Germinal center (tissue), 1 donor: ENCODE measurements at regions not wholly inside any gene's neighbourhood (a gene's known extent, or its start where the extent isn't known, plus 50 kb on each side); places are given as distances from the start of the nearest gene placed in this dataset.

Experiments
- DNase-seq: peaks from one replicate; pipeline ENCODE4 v3.0.0; 2012; ENCODE audit warnings: mixed read lengths, low spot score

DNA sequence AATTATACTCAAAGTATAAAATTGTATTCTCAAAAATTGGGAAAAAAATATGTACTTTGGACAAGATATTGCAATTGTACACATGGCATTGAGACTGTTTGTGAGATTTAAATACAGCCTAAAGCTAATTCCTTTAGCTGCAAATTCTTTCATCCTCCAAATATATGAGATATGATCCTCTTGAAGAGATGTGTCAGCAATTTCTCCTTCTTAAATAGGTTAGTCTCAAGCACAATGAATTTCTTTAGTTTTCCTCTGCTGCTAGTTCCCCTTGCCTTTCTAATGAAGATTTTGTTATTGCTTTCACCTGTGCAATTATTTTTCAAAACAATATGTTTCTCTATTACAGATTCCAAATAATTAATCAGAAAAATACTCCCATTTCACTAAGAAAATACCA is 153.4 kb upstream of the GULP1 start:
- DNase-seq = no peak

DNA sequence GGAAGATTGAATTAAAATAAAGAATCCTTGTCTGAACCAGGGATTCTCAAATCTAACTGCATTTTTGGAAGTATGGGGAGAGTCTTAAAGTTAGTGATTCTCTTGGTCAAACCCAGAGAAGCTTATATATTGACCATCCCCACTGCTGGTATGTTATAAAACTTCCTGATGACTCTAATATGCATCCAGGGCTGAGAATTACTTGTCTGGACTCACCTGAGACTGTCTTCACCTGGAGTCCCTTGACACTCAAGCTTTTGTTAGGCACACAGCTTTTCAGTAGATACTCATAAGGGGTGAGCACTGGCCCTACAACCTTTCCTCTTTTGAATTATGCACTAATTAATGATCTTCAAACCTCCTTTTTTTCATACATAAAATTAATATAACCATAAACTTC is 149.6 kb upstream of the GULP1 start:
- DNase-seq = no peak

DNA sequence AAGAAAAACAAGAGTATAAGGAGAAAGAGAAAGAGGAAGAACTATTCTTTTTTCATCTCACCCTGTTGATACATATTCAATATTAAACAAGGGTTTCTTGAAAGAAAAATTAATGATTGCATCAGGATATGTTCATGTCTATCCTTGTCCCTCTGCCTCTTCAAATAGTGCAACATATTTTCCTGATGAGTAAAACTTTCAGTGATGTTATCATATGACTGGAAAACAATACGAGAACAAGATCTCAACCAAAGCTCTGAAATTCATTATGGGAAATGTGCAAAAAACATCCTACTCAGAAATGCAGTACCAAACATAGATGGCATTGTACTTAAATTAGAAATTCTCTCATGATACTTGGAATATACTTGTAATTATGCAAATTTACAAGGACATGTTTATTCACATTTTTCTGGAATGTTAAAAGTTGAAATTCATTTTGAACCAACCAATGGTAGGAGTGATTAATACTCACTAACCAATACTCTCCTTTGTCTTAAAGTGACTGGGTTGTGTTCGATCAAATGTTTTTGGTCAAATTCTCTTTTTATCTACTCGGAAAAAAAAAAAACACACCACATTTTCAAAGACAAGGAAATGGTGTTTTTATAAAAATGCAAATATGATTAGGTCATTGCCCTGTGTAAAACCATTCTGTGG is 148.9 kb upstream of the GULP1 start:
- DNase-seq = no peak

DNA sequence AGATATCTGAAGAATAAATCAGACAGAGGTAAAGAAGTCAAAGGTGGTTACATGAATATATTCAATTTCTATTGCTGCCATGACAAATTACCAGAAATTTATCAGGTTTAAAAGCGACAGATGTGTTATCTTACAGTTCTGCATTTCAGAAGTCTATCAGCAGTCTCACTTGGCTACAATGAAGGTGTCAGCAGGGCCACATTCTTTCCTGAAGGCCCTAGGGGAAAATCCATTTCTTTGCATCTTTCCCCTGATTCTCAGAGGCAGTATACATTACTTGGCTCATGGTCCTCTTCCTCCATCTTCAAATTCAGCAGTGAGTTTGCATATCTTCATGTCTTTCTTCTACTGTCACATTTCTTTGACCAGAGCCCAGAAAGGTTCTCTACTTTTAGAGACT is 145.8 kb upstream of the GULP1 start:
- DNase-seq = no peak

DNA sequence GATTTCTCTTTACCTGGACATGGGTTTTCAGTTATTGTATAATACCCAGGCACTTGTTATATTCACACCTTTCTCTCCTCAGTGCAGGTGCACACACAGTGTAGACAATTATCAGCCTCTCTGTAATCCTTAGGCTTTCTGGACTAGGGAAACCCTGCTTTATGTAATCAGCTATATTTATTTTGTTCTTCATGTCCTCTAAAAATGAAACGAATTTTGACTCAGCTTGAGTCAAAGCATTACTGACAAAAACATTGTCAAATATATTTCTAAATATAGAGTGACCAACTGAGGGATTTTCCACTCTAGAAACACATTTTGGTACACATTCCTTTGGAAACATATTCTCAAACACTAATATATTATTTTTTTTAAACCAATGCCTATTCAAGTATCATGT is 144.8 kb upstream of the GULP1 start:
- DNase-seq = no peak

DNA sequence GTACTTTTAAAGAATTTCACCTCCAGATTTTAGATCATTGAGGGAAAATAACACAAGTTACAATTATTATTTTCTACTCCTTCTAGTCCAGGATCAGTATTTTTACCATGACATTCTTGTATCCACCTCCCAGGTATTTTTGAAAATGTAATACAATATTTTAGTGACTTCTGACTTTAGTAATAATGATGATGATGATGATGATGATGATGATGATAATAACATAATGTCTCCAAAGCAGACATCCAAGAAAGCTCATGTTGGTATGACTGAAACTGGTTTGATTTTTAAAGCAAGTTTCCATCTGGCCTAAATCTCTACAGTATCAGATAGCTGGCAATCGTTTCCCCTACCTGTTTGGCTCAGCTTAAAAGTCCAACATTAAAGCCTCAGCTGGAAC is 140.0 kb upstream of the GULP1 start:
- no peak for DNase-seq

DNA sequence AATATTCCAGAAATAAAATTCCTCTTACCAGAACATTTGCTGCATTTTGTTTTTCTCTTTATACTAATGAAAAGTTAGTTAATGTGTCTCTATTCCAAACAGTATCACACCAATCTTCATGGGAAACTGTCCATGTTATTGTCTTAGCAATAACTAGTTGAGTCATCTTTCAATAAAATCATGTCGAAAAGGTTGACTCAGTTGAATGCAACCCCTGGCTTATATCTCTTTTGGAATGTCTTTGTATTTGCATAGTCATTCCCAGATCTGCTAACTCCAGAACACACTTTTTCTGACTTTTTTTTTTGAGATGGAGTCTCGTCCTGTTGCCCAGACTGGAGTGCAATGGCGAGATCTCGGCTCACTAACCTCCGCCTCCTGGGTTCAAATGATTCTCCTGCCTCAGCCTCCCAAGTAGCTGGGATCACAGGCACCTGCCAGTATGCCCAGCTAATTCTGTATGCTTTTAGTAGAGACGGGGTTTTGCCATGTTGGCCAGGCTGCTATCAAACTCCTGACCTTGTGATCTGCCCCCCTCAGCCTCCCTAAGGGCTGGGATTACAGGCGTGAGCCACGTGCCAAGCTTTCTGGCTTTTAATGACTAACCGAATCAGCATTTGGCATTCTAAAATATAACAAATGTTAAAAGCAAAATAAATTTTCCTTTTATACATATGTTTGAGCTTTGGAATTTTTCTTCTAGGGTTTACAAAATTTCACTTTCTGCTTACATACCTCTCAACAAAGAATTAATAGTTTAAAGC is 133.2 kb upstream of the GULP1 start:
- no peak for DNase-seq

DNA sequence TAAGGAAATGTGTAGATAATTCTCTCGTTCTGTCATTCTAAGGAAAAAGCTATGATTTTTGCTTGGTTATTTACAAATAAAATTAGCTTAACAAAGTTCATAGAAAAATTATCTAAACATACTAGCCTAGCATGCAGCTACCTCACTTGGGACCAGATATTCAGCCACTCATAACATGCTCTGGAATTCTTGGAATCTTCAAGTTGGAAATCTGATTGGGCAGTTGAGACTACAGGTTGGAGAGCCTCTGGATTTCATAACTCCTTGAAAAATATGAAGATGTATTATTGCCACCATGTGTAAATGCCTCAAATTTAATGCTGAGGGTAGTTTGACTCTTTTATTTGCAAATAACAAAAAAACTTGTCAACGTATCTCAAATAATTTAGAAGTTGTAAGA is 132.2 kb upstream of the GULP1 start:
- DNase-seq = no peak

DNA sequence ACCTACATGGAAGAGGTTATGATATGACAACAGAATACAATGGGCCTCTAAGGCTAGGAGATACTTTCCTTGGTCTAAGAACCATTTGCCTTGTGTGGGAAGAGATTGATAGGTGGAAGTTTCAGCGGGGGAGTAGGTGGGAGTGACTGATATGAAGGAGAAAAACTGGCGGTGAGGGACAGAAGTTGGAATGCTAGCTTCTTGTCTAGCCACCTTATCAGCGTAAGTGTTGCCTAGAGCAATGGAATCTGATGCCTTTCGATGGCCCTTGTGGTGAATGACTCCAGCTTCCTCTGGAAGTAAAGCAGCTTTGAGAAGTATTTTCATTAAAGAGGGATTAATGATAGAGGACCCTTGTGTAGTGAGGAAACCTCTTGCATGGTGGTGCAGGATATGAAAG is 121.3 kb upstream of the GULP1 start:
- no peak for DNase-seq

DNA sequence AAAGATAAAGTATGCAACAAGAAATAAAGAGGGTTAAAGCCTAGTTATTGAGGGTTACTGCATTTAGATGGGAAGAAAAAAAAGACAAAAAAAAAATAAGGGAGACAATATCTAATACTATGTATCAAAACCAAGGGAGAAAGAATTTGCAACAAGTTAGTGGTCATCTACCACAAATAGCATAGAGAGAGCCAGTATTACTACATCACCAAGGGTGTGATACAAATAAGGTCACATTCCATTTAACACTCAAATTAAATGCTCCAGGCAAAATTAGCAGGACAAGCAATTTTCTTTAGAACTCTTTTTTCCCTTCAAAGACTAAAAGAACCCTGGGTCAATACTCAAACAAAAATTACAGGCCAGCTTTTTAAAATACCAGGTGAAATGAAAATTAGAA is 115.1 kb upstream of the GULP1 start:
- DNase-seq = no peak

DNA sequence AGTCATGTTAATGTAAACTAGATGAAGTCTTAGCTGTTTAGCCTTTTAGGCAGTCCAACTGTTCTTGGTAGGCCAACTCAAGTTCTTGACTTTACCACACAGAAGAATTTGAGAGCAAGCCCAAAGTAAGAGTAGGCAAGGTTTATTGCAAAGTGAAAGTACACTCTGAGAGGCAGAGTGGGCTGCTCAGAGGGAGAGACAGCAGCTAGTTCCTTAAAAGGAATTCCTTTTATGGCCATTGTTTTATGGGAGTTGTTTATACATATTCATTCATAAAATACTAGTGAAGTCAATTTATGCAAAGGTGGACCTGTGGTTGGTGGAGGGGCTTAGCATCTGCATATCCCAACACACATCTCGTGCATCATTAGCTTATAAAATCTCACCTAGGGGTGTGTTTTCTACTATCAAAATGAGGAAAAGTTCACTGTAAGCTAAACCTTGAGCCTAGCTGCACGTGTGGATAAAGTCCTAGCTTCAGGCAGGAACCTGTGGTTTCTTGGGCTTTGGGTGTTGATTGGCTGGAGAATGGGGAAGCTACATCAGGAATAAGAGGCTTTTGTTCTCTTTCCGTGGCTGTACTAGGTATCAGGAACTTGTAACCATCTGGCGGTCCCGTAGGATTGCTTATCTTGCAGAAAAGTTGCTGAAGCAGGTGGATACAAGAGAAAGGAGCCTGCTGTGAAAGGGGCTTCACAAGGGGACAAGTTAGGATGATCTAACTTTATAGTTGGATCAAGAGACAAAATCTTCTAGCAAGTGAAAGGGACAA is 110.4 kb upstream of the GULP1 start:
- no peak for DNase-seq

DNA sequence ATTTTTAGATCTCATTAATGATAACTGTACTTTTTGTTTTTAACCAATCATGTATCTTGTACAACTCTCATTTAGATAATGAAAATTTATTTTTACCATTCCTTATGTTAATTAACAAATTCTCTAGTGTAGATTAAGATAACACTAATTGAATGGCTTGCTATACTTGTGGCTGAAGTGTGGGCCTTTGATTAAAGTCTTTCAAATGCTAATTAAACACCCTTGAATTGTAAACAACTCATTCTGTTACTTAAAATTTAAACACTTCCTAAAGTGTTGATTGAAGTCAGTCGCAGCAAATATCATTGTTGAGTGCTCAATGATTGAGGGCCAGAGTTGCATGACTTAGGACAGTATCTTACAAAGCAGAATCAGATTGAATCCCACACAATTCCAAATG is 109.8 kb upstream of the GULP1 start:
- no peak for DNase-seq

DNA sequence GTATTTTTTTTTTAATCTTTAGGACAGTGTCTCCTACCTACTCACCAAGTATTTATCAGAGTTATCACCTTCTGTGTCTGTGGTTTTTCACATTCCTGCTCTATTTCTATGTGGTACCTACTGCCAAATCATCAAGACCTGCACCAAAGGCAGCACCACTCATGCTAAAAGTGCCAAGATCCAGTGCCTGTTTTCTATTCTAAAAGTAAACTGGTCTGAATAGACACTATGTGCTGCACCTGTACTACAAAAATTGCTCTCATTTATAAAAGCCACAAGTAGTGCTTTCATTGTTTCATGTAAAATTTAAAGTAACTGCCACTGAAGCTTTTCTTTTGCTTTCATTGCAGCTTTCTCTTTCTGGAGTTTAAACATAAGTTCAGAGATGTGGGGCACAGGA is 103.9 kb upstream of the GULP1 start:
- no peak for DNase-seq

DNA sequence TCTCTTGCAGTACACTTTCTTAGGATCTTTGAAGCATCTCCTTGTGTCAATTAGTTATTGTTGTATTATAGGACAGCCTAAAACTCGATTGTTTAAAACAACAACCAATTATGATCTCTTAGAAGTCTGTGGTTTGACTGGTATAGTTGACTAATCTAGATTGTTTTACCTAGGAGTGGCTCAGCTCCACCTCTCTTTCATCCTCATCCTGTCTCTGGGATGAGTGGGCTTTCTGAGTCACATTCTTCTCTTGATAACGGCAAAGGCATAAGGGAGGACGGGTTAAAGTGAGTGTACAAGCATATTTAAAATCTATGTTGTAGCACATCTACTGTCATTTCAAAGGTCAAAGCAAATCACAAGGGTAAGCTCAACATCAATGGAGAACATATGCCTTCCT is 102.3 kb upstream of the GULP1 start:
- DNase-seq = no peak

DNA sequence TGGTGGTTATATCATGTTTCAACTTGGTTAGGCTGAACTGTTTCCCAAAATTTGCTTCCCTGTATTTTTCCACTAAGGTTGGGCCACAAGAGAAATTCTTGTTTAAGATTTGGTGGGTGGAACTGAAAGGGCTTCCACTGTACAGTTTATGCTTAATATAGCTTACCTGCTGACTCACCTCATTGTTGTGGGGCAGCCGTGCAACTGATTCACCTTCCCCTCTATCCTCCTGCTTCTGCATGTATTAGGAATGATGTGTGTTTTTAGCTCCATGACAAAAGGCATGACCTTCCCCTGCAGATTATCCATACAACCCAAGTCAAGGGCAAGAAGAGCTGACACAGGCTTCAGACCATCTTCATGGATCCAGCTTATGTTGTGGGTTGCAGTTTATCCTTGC is 98.4 kb upstream of the GULP1 start:
- DNase-seq = no peak

DNA sequence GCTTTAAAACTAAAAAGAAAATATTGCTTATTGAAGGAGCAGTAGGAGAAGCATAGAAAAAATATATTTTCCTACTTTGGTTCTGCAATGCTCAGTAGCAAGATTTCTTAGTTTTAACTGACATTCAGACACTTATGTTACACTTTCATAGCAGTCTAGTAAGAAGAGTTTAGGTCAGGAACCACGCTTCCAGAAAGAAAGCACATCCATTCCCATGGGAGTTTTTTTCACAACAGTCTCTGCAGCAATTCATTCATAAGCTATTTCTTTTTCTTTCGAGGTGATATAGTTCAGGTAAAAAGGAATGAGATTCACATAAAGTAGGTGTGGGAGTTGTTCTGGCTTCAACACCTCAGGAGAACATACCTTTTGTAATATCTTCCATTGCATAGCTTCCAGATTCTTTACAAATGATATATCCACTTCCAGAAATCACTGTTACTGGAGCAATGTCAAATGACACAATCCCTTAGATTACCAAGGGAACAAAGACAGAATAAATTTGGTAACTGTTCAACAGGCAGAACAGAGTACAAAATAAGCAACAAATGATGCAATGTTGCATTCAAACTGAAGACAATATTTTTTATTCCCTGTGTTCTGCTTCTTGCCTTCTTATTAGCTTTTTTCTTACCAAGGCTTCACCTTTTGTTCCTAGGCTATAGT is 95.2 kb upstream of the GULP1 start:
- DNase-seq = no peak

DNA sequence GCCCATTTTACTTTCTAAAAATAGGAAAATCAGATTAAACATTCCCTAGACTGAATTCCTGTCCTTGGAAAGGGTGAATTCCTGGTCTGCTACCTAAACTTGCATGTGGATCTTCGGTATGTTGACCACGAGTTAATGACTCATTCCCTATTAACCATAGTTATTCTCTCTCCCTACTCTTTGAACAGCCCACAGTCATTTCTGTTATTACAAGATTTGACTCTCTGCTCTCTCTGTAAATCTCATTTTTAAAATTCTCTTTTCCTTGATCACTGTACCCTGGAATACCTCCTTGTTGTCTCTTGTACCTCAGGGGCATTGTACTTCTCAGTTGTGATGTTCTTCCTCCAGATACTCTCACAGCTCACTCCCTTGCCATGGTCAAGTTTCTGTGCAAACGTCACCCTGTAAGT is 92.0 kb upstream of the GULP1 start:
- no peak for DNase-seq

DNA sequence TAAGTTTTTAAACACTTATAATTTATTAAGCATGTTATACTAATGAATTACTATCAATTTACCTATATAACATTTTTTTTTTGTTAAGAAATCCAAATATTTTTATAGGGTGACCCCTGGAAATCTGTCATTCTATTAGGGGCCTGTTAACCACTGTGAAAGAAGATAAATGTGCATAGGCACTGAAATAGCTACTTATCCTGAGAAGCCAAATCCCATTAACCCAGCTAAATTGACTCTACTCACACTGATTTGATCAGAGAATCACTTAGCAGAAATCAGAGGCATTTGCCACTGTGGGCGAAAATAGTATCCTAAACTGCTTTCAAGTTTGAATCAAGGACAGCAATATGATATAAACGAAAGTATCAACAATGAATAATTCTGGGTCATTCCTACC is 90.0 kb upstream of the GULP1 start:
- no peak for DNase-seq

DNA sequence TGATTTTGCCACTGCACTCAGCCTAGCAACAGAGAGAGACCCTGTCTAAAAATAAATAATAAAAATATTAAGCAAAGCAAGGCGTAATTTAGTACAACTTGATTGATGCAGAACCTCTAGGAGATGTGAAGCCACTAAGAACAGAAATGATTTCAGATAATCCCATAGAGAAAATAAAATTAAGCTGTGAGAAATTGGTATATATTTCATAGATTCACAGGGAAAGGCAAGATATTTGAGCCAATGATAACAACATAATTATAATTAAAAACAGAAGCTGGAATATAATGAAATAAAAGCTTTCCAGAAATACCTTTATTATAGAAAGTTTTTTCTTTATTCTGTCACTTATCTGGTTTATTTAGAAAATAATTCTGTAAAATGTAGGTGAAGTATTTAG is 88.9 kb upstream of the GULP1 start:
- no peak for DNase-seq

DNA sequence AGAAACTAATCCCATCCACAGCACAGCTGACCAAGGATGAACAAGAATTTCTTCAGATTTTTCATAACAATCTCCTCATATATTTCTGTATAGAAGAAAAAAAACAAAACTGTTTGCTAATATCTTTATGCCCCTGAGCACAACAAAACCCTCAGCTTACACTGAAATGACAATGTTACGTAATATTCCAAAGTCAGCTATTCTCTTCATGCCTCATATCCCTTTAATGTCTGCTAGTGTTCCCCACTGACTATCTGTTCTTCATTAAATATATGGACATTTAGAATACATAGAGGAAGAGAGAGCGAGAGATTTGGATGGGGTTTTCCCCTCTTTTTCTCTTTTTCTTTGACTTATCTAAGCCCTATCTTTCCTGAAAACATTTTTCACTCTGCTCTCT is 87.9 kb upstream of the GULP1 start:
- no peak for DNase-seq

DNA sequence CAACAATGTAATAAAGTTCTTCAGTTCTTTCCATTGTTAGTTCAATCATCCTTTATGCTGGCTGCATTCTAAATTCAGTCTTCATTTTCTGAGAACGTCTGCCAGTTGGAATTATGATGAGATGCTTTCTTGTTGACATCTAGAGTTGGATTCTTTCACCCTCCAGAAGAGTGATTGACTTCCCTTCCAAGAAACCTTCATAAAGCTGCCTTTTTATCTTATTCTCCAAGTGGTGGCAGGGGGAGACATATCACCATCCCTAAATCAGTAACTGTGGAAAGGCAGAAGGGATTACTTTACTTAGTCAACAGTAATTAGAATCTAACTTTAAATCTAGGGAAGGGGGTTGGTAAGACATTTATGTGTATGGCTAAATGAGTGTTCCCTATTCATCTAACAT is 86.8 kb upstream of the GULP1 start:
- DNase-seq = no peak

DNA sequence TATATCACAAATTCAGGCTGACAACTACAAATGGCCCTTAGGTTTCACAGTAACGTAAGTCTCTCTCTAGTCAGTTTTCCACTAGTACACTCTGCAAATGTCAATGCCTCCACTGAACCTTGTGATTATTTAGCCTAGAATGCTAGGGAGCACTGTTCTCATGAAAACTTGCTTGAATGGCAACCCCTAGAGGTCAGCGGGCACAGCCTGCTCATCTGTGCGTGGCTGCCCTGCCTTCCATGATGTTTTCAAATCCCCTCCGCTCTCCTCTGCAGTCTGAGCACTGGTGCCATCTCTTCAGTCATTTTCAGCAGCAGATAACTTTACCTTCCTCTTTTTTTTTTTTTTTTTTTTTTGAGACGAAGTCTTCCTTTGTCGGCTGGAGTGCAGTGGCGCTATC is 84.1 kb upstream of the GULP1 start:
- no peak for DNase-seq

DNA sequence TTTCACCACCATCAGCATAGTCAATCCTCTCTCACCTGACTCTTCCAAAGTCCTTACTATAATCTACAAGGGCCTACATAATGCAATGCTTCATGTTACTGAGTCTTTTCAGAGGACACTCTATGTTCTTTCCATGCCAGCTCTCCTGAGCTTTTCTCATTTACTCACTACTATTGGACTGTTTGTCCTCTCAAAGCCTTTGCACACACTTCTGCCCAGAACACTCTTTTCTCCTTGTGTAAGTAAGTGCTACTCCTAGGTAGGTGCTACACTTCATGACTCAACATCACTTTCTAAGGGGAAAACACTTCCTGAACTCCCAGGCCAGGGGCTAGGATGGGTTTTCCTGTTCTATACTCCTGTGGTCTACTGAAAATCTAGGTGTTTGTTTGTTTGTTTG is 82.5 kb upstream of the GULP1 start:
- DNase-seq = no peak
